Endodermal cell (in vitro differentiated cells): ENCODE measurements at regions not wholly inside any gene's neighbourhood (a gene's known extent, or its start where the extent isn't known, plus 50 kb on each side); places are given as distances from the start of the nearest gene placed in this dataset.

Experiments
- DNase-seq: peaks from one replicate; pipeline ENCODE4 v3.0.0-alpha.2; 2017
- H3K27ac ChIP-seq: 2 replicates; pipeline ENCODE4 v1.5.1; 2013; ENCODE audit warnings: mild to moderate bottlenecking, low read depth, low read length, moderate library complexity
- H3K27me3 ChIP-seq: 2 replicates; pipeline ENCODE4 v1.6.1; 2013; ENCODE audit warnings: mild to moderate bottlenecking, low read length, moderate library complexity; ENCODE audit not compliant: insufficient read depth, control insufficient read depth, poor library complexity, severe bottlenecking
- H3K36me3 ChIP-seq: 2 replicates; pipeline ENCODE4 v1.7.0; 2013; ENCODE audit warnings: mild to moderate bottlenecking, low read length, moderate library complexity; ENCODE audit not compliant: control insufficient read depth, insufficient read depth
- H3K4me1 ChIP-seq: one replicate; pipeline ENCODE4 v1.7.0; 2013; ENCODE audit warnings: low read length; ENCODE audit not compliant: control insufficient read depth, insufficient read depth
- H3K4me3 ChIP-seq: 2 replicates; pipeline ENCODE4 v1.5.1; 2013; ENCODE audit warnings: mild to moderate bottlenecking, low read length, moderate library complexity
- H3K9ac ChIP-seq: 2 replicates; pipeline ENCODE4 v1.6.1; 2013; ENCODE audit warnings: mild to moderate bottlenecking, low read length, moderate library complexity; ENCODE audit not compliant: poor library complexity, severe bottlenecking; ENCODE audit errors: extremely low read depth
- H3K9me3 ChIP-seq: 2 replicates; pipeline ENCODE4 v1.6.1; 2013; ENCODE audit warnings: mild to moderate bottlenecking, low read length, moderate library complexity; ENCODE audit not compliant: control insufficient read depth
- H3K27ac Mint-ChIP-seq: 2 replicates; pipeline ENCODE4 v1.8.0; 2020; ENCODE audit warnings: mixed read lengths
- H3K27me3 Mint-ChIP-seq: 2 replicates; pipeline ENCODE4 v1.8.0; 2021; ENCODE audit warnings: mild to moderate bottlenecking, mixed read lengths; ENCODE audit not compliant: insufficient read depth
- H3K36me3 Mint-ChIP-seq: 2 replicates; pipeline ENCODE4 v1.8.0; 2020; ENCODE audit warnings: low read depth, mixed read lengths
- H3K4me1 Mint-ChIP-seq: 2 replicates; pipeline ENCODE4 v1.8.0; 2020; ENCODE audit warnings: mixed read lengths
- H3K4me3 Mint-ChIP-seq: 2 replicates; pipeline ENCODE4 v1.8.0; 2020; ENCODE audit warnings: mild to moderate bottlenecking, moderate library complexity, mixed read lengths
- H3K9me3 Mint-ChIP-seq: 2 replicates; pipeline ENCODE4 v1.8.0; 2020; ENCODE audit warnings: mild to moderate bottlenecking, mixed read lengths
- CTCF ChIP-seq: fragments of 200-600 bp; sonication (generic); conservative IDR thresholded peaks from 2 replicates; pipeline ENCODE4 v1.5.0; 2021; ENCODE audit warnings: antibody characterized with exemption, mild to moderate bottlenecking
- WGBS, 2 experiments: methylation state at CpG; one replicate each; pipeline versions ENCODE4 v1.1.5 to v1.1.7; 2013; ENCODE audit warnings: missing lambda C conversion rate in 2 of 2, mixed read lengths in 1 of 2; ENCODE audit not compliant: insufficient coverage in 1 of 2, insufficient read length in 1 of 2; 5-methylcytosine and 5-hydroxymethylcytosine counted together

GRCh38 chr2:166676716-166677115 is 182.7 kb upstream of the SCN7A start:
- no peaks in the 10 kb centered on the region for H3K9me3 Mint-ChIP-seq
- no peaks in the 10 kb centered on the region for H3K36me3 ChIP-seq
- no peak overlapping the region for H3K27ac ChIP-seq
- H3K27ac Mint-ChIP-seq: no peak overlapping the region
- H3K27me3 Mint-ChIP-seq: no peaks in the 10 kb centered on the region
- H3K4me1 ChIP-seq: no peaks in the 10 kb centered on the region
- DNase-seq: no peak
- H3K4me3 Mint-ChIP-seq: no peak overlapping the region
- H3K4me1 Mint-ChIP-seq: peaks cover 6% of the 10 kb centered on the region
- no peak for TF ChIP-seq CTCF
- H3K4me3 ChIP-seq: no peak overlapping the region
- no peaks in the 10 kb centered on the region for H3K36me3 Mint-ChIP-seq
- no peak overlapping the region for H3K9ac ChIP-seq
- H3K9me3 ChIP-seq: peaks cover 3% of the 10 kb centered on the region
- H3K27me3 ChIP-seq: no peaks in the 10 kb centered on the region

GRCh38 chr2:166675553-166675952 is 181.5 kb upstream of the SCN7A start:
- Histone ChIP-seq H3K36me3 (no peaks in the 10 kb centered on the region), H3K4me1 (no peaks in the 10 kb centered on the region), H3K9me3 (peaks cover 3% of the 10 kb centered on the region), H3K4me3 (no peak overlapping the region), H3K9ac (no peak overlapping the region), H3K27ac (no peak overlapping the region), H3K27me3 (no peaks in the 10 kb centered on the region)
- peaks cover 6% of the 10 kb centered on the region for H3K4me1 Mint-ChIP-seq
- no peak overlapping the region for H3K27ac Mint-ChIP-seq
- DNase-seq: no peak
- no peaks in the 10 kb centered on the region for H3K9me3 Mint-ChIP-seq
- H3K4me3 Mint-ChIP-seq: no peak overlapping the region
- no peak for TF ChIP-seq CTCF
- H3K27me3 Mint-ChIP-seq: no peaks in the 10 kb centered on the region
- WGBS, 2 experiments: 91 to 98% methylated on average over 1 to 3 of the region's 3 CpGs
- H3K36me3 Mint-ChIP-seq: no peaks in the 10 kb centered on the region

- TF ChIP-seq CTCF: no peak
- H3K9ac ChIP-seq: no peak overlapping the region
- H3K9me3 Mint-ChIP-seq: no peaks in the 10 kb centered on the region
- no peaks in the 10 kb centered on the region for H3K4me1 ChIP-seq
- no peak overlapping the region for H3K4me3 ChIP-seq
- no peak for DNase-seq
- H3K4me3 Mint-ChIP-seq: no peak overlapping the region
- no peaks in the 10 kb centered on the region for H3K27me3 ChIP-seq
- peaks cover 3% of the 10 kb centered on the region for H3K9me3 ChIP-seq
- no peaks in the 10 kb centered on the region for H3K27me3 Mint-ChIP-seq
- no peaks in the 10 kb centered on the region for H3K36me3 Mint-ChIP-seq
- peaks cover 6% of the 10 kb centered on the region for H3K4me1 Mint-ChIP-seq
- H3K27ac Mint-ChIP-seq: no peak overlapping the region
- H3K27ac ChIP-seq: no peak overlapping the region
- H3K36me3 ChIP-seq: no peaks in the 10 kb centered on the region
Measured at GRCh38 chr2:166673986-166674385, 179.9 kb upstream of the SCN7A start.
